GM21390 (cell line): ENCODE measurements at regions not wholly inside any gene's neighbourhood (a gene's known extent, or its start where the extent isn't known, plus 50 kb on each side); places are given as distances from the start of the nearest gene placed in this dataset.
"Not testable (repeated sequence)": the region's sequence is repeated elsewhere in the genome, so short reads cannot be mapped to it uniquely, and the experiment has no call there.

ENCODE experiments used
- ATAC-seq: cut with Tn5 transposase; IDR thresholded peaks from one replicate; pipeline ENCODE4 v1.9.1; 2021; ENCODE audit not compliant: unreplicated experiment

DNA sequence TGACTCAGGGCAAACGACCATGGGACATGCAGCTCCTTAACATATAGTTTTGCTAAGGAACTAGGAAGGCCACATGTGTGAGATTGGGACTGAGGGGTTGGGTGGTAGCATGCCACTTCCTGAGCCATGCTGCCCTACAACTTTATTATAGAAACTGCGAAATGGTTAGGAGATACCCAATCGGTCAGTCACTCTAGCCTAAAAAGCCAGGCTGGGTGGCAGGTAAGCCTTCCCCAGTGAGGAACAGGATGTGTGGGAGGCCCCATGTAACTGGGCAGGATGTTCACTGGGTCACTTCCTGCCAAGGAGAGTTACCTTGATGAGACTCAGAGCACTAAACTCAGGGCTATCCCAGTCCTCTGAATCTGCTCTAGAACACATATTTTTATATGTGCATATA is 123.5 kb downstream of the MAP3K7 start:
- ATAC-seq: no peak

- ATAC-seq: no peak
Measured at GRCh38 chr6:90462102-90462501, 124.8 kb downstream of the MAP3K7 start.

- no peak for ATAC-seq
Measured at GRCh38 chr6:90461383-90461782, 125.5 kb downstream of the MAP3K7 start.

GRCh38 chr6:90460051-90460450 is 126.8 kb downstream of the MAP3K7 start:
- ATAC-seq: no peak

DNA sequence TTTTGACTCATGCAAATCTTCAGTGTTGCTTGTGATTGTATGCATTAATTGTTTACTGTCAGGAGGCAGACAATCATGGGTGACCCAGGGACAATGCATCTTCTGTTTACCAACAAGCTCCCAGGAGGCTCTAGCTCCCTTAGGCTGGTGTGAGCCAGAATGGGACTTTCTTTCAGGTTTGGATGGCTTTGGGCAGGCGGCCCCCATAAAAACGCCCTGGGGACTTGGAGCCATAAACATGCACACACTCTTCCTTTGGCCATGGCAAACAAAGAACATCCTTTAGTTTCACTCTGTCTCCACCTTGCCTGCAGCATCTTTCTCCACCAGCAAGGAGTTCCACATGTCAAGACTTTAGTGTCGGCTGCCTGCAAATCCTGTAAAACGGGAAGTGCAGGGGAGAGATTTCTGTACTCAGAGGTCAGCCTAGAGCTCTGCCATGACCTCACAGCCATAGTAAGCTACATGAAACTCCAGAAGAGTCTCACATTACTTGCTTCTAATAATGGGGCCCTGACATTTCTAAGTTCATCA is 127.6 kb downstream of the MAP3K7 start:
- ATAC-seq: no peak

DNA sequence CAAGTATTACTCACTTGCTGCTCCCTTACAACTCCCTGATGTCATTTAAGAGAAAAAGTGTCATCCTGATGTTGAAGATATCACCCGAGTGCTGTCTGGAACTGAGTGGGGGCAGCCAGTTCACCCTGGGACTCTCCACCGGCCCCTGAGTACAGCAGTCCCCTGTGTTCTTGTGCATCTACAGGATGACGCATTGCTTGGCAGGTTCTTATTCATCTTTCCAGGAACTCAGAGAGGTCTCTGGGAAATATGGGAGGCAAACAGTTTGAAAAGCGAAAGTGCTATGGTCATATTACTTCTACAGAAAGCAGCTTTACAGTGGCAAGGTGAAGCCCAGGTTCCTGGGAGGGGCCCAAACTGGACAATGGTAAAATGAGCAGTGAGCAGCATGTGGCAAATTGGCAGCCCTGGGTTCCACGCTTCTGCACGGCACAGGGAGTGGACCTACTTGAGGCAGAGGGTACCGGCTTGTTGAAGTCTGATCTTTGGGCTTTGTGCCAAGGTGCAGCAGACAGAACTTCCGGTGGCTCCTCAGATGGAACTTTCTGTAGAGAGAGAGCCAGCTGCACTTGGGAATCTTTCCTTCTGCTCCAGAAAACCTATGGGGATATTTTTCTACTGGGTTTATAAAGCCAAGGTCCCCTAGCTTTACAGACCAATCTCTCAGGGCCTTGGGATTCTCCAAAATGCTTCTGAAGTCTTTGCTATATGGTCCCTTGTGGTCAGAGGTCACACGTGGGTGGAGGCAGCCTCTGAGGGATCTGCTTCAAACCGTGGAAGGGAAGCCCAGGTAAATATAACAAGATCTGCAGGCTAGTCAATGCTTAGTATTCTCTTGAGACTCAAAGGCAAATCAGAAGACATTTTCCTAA is 128.3 kb downstream of the MAP3K7 start:
- ATAC-seq: no peak

DNA sequence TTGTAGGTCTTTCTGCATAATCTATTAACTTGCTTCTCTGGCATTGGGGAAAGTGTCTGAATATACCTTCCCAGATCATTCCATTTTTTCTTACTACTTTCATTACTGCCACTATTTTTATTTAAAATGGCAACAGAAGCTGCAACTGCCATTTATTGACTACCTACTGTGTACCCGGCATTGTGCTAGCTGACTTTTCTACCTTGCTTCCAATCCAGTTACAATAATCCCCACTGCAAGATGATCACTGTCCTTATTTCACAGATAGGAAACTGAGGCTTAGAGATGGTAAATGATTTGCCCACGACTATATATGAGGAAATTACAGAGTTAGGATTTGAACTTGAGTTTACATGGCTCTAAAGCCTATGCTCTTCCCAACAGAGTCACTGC is 129.0 kb downstream of the MAP3K7 start:
- ATAC-seq: no peak

- not testable (repeated sequence) for ATAC-seq
Measured at GRCh38 chr6:90456997-90457866, 129.6 kb downstream of the MAP3K7 start.

DNA sequence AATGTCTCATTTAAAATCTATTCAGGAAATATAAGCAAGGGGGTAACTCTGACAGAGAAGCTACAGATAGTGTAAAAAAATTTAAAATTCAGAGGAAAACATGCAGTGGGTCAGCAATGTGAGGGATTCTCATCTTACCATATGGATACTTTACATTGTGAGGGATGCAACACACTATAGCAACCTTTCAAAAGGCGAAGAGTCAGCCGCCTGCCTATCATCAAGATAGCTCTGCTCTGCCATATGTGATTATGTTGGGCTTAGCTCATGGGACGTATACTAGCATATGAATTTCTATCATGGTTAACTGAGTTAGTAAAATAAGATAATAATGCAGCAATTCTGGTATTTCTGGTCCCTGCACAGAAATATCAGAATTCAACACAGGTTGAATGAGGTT is 130.9 kb downstream of the MAP3K7 start:
- no peak for ATAC-seq

GRCh38 chr6:90454836-90455427 is 131.9 kb downstream of the MAP3K7 start:
- no peak for ATAC-seq

GRCh38 chr6:90450268-90450953 is 136.5 kb downstream of the MAP3K7 start:
- no peak for ATAC-seq

GRCh38 chr6:90449311-90449710 is 137.6 kb downstream of the MAP3K7 start:
- no peak for ATAC-seq

DNA sequence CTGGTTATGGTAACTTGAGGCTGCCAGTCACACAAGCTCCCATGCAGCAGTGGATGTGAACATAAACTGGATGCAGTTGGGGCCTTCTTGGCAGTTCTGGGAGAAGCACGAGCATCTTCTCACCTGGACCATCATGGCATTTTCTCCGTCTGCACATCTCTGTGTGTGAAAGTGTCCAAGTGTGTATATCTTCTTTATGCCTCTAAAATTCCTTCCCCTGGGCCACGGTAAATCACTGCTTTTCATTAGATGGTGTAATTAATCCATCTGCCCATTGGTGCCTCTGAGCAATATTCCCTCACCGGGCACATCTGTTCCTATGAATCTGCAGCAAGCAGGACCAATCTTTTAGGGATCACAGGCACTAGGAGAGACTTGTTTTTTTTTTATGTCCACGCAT is 138.0 kb downstream of the MAP3K7 start:
- no peak for ATAC-seq

- ATAC-seq: no peak
Measured at GRCh38 chr6:90446164-90446563, 140.7 kb downstream of the MAP3K7 start.

DNA sequence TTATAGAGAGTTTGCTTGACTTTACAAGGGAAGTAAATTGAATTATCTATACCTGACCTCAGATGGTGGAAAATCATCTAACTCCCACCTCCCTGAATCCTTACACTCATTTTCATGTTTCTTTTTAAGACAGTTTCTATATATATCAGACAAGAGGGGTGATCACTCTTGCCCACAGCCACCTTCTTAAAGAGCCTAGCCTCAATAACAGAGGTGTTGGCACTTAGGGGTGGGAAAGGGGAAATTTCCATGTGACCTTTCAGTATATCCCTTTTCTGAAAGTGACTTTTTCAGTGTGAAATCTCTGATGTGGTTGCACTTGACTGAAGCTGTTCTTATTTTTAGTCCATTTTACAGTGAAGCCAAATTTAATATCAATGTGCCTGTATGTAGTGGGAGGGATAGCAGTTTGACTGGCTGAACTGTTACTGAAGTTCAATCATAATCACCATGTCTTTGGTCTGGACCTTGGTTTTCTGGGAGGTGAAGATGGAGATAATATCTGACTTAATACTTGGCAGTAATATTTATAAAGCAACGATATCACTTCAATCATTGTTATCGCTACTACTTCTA is 141.3 kb downstream of the MAP3K7 start:
- ATAC-seq: no peak

- peak; percentile 53 for ATAC-seq
Measured at GRCh38 chr6:90444160-90444714, 142.6 kb downstream of the MAP3K7 start.

DNA sequence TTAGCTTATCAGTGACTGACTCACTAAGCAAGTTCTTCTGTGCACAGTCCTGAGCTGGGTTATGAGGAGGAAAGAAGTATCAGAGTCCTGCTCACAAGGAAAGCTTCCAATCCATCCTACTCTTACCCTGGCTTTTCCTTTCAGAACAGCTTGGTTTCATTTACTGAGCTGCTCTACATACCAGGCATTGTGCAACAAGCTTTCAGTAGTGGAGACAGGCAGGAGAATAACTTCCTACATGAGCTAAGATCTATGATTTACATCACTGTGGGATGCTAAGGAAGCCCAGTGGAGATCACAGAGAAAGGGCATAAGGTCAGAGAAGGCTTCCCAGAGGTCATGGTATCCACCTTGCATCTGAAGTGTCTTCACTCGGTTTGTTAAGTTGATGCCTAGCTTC is 144.5 kb downstream of the MAP3K7 start:
- ATAC-seq: no peak

- no peak for ATAC-seq
Measured at GRCh38 chr6:90440586-90441283, 144.1 kb upstream of the BACH2 start.

DNA sequence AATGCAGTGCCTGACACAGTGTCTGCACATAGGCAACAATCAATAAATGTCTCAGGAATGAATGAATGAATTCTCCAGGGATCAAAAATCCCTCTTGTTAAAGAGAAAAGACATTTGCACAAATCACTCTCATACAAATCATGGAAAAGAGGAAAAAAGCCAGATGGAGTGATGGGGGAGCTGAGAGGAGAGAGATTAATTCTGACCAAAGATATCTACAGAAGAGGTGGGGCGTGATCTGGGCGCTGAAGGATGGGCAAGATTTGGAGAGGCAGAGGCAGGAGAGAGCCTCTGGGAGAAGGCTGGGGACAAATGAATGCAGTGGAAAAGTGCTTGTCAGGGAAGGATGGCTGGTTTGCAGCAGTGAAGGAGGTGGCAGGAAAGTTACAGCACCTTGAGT is 142.9 kb upstream of the BACH2 start:
- no peak for ATAC-seq

GRCh38 chr6:90436403-90436802 is 139.8 kb upstream of the BACH2 start:
- no peak for ATAC-seq
